Erythroblast (primary cell): ENCODE measurements at regions not wholly inside any gene's neighbourhood (a gene's known extent, or its start where the extent isn't known, plus 50 kb on each side); places are given as distances from the start of the nearest gene placed in this dataset.

Source experiments
- GATA1 ChIP-seq: IDR thresholded peaks from 2 replicates; pipeline ENCODE4 v1.6.1; 2011; ENCODE audit warnings: low read depth, mild to moderate bottlenecking, control low read depth, low read length, moderate library complexity
- POLR2A ChIP-seq: IDR thresholded peaks from 2 replicates; pipeline ENCODE4 v1.6.1; 2011; ENCODE audit warnings: mild to moderate bottlenecking, low read length

GRCh38 chr12:76288218-76288617, 60.0 kb downstream of the BBS10 start:
- TF ChIP-seq POLR2A = no peak
- TF ChIP-seq GATA1 = no peak
